HEK293 (cell line): ENCODE measurements at regions not wholly inside any gene's neighbourhood (a gene's known extent, or its start where the extent isn't known, plus 50 kb on each side); places are given as distances from the start of the nearest gene placed in this dataset.

Experiments
- CTCF ChIA-PET: fragments of 350-600 bp; formaldehyde crosslinking; extraction: SDS; loops from one replicate; lab custom pipeline; 2021; ENCODE audit warnings: antibody characterized with exemption; lab: Yijun Ruan, JAX
- POLR2A ChIA-PET: fragments of 300-600 bp; formaldehyde crosslinking; extraction: SDS; loops from one replicate; lab custom pipeline; 2020; ENCODE audit warnings: antibody characterized with exemption, inconsistent platforms; lab: Yijun Ruan, JAX
- H3K27ac ChIP-seq: fragments of 200-500 bp; sonication (Bioruptor generic); 2 replicates; pipeline ENCODE4 v1.5.1; 2014; ENCODE audit warnings: low read depth, low read length, control low read depth, inconsistent platforms; ENCODE audit errors: extremely low read depth
- H3K36me3 ChIP-seq, 2 experiments: fragments of 200-500 bp in 1 of 2; sonication (Bioruptor generic) in 1 of 2; 1 replicate in 1 of 2; 2 replicates in 1 of 2; pipeline ENCODE4 v1.5.1; 2014 to 2017; ENCODE audit warnings: inconsistent platforms in 2 of 2, low read length in 2 of 2; ENCODE audit not compliant: control insufficient read depth in 2 of 2, insufficient read depth in 1 of 2
- H3K4me1 ChIP-seq: fragments of 200-500 bp; sonication (Bioruptor generic); 2 replicates; pipeline ENCODE4 v1.5.1; 2014; ENCODE audit warnings: mild to moderate bottlenecking, low read length, inconsistent platforms; ENCODE audit not compliant: control insufficient read depth, insufficient read depth
- H3K4me3 ChIP-seq: 2 replicates; pipeline ENCODE4 v1.5.1; 2011; ENCODE audit warnings: low read depth, mild to moderate bottlenecking, control low read depth, low read length, moderate library complexity
- H3K9me3 ChIP-seq: fragments of 200-500 bp; sonication (Bioruptor generic); 2 replicates; pipeline ENCODE4 v1.5.1; 2014; ENCODE audit warnings: low read depth, low read length, inconsistent platforms; ENCODE audit not compliant: control insufficient read depth, insufficient read depth
- RBAK ChIP-seq: fragments of 450-650 bp; formaldehyde crosslinking; IDR thresholded peaks from 2 replicates; pipeline ENCODE4 v1.5.1; 2016; ENCODE audit warnings: missing biosample characterization, missing genetic modification characterization
- WT1 ChIP-seq: fragments of 450-650 bp; formaldehyde crosslinking; IDR thresholded peaks from 2 replicates; pipeline ENCODE4 v1.5.1; 2016; ENCODE audit warnings: missing biosample characterization, missing genetic modification characterization
- YY2 ChIP-seq: fragments of 450-650 bp; formaldehyde crosslinking; IDR thresholded peaks from 2 replicates; pipeline ENCODE4 v1.5.1; 2016; ENCODE audit warnings: missing biosample characterization, missing genetic modification characterization
- ZBTB1 ChIP-seq: fragments of 450-650 bp; formaldehyde crosslinking; IDR thresholded peaks from 2 replicates; pipeline ENCODE4 v1.5.1; 2016; ENCODE audit warnings: missing biosample characterization, missing genetic modification characterization
- ZIC2 ChIP-seq: fragments of 450-650 bp; formaldehyde crosslinking; IDR thresholded peaks from 2 replicates; pipeline ENCODE4 v1.5.1; 2016; ENCODE audit warnings: missing biosample characterization, missing genetic modification characterization
- ZNF133 ChIP-seq: fragments of 450-650 bp; formaldehyde crosslinking; IDR thresholded peaks from 2 replicates; pipeline ENCODE4 v1.5.1; 2016; ENCODE audit warnings: missing biosample characterization, missing genetic modification characterization
- ZNF16 ChIP-seq: fragments of 450-650 bp; formaldehyde crosslinking; IDR thresholded peaks from 2 replicates; pipeline ENCODE4 v1.5.1; 2016; ENCODE audit warnings: low read depth, missing biosample characterization, missing genetic modification characterization
- ZNF211 ChIP-seq: fragments of 450-650 bp; formaldehyde crosslinking; IDR thresholded peaks from 2 replicates; pipeline ENCODE4 v1.5.1; 2016; ENCODE audit warnings: low read depth, missing biosample characterization, missing genetic modification characterization
- ZNF335 ChIP-seq: fragments of 450-650 bp; formaldehyde crosslinking; conservative IDR thresholded peaks from 2 replicates; pipeline ENCODE4 v1.5.1; 2016; ENCODE audit warnings: missing biosample characterization, missing genetic modification characterization
- ZNF394 ChIP-seq: fragments of 450-650 bp; formaldehyde crosslinking; IDR thresholded peaks from 2 replicates; pipeline ENCODE4 v1.5.1; 2016; ENCODE audit warnings: missing biosample characterization, missing genetic modification characterization, mild to moderate bottlenecking, moderate library complexity, borderline replicate concordance
- ZNF473 ChIP-seq: fragments of 450-650 bp; formaldehyde crosslinking; IDR thresholded peaks from 2 replicates; pipeline ENCODE4 v1.5.1; 2017; ENCODE audit warnings: missing biosample characterization, missing genetic modification characterization
- ZNF521 ChIP-seq: fragments of 450-650 bp; formaldehyde crosslinking; IDR thresholded peaks from 2 replicates; pipeline ENCODE4 v1.5.1; 2017; ENCODE audit warnings: missing biosample characterization, mild to moderate bottlenecking, missing genetic modification characterization
- ZNF555 ChIP-seq: fragments of 450-650 bp; formaldehyde crosslinking; conservative IDR thresholded peaks from 2 replicates; pipeline ENCODE4 v1.5.1; 2017; ENCODE audit warnings: missing biosample characterization, mild to moderate bottlenecking, missing genetic modification characterization, inconsistent platforms
- ZNF791 ChIP-seq: fragments of 450-650 bp; formaldehyde crosslinking; IDR thresholded peaks from 2 replicates; pipeline ENCODE4 v1.5.1; 2016; ENCODE audit warnings: missing biosample characterization, missing genetic modification characterization
- TF ChIP-seq, protein P1 (sequence below): fragments of 450-650 bp; formaldehyde crosslinking; IDR thresholded peaks from 2 replicates; pipeline ENCODE4 v1.5.1; 2016; ENCODE audit warnings: missing biosample characterization, missing genetic modification characterization
- TF ChIP-seq, protein P2 (sequence below): fragments of 450-650 bp; formaldehyde crosslinking; IDR thresholded peaks from 2 replicates; pipeline ENCODE4 v1.5.1; 2016; ENCODE audit warnings: missing biosample characterization, missing genetic modification characterization
- TF ChIP-seq, protein P3 (sequence below): fragments of 450-650 bp; formaldehyde crosslinking; IDR thresholded peaks from 2 replicates; pipeline ENCODE4 v1.5.1; 2016; ENCODE audit warnings: missing biosample characterization, missing genetic modification characterization
- TF ChIP-seq, protein P4 (sequence below): fragments of 450-650 bp; formaldehyde crosslinking; IDR thresholded peaks from 2 replicates; pipeline ENCODE4 v1.5.1; 2016; ENCODE audit warnings: missing biosample characterization, missing genetic modification characterization
- TF ChIP-seq, protein P5 (sequence below): fragments of 450-650 bp; formaldehyde crosslinking; IDR thresholded peaks from 2 replicates; pipeline ENCODE4 v1.5.1; 2017; ENCODE audit warnings: missing biosample characterization, missing genetic modification characterization
- TF ChIP-seq, protein P6 (sequence below): fragments of 450-650 bp; formaldehyde crosslinking; IDR thresholded peaks from 2 replicates; pipeline ENCODE4 v1.5.1; 2016; ENCODE audit warnings: missing biosample characterization, missing genetic modification characterization
- TF ChIP-seq, protein P7 (sequence below): fragments of 450-650 bp; formaldehyde crosslinking; IDR thresholded peaks from 2 replicates; pipeline ENCODE4 v1.5.1; 2016; ENCODE audit warnings: missing biosample characterization, missing genetic modification characterization
- TF ChIP-seq, protein P8 (sequence below): fragments of 450-650 bp; formaldehyde crosslinking; IDR thresholded peaks from 2 replicates; pipeline ENCODE4 v1.5.1; 2016; ENCODE audit warnings: missing biosample characterization, missing genetic modification characterization

DNA sequence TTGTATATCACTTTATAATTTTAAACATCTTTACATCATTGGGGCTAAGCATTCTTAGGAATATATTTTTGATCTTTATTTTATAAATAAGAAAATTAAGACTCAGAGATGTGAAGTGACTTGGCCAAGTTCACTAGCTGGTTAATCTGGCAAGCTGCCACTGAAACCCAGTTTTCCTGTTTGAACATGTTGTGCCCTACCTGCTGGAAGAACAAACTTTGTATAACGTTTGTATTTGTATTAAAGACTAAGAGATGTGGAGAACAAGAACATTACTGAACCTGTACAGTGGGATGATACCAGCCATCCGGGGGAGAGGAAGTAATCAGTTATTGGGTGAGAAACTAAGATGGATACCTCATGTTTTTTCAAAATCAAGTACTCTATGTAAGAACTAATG is 77.2 kb upstream of the SIPA1L2 start (continued):
- TF ChIP-seq YY2 (tag by site-specific recombination) = no peak
- TF ChIP-seq WT1 = no peak

DNA sequence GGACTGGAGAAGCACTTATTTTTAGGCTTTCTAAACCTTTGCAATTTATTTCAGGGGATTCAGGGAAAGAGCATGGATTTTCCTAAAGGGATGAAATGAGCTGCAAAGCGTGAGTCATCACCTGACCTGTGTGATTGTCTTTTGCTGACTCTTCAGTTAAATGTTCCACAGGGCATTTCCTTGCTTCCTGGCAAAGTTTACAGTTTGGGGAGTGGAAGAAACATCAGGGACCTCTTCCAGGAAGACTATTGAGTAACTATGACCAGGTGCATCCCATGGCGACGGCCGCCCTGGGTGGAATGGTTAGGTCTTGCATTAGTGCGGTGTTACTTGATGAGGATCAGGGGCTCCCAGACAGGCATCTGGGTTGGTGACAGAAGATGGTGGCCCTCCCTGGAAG is 79.5 kb upstream of the SIPA1L2 start:
- ChIA-PET POLR2A (no interaction called here), CTCF (interaction anchor here (0.6 kb wide), 1 partner anchor 73 kb away, joined by 3 read pairs; no protein-coding TSS in a partner anchor)
- no peak overlapping the region for H3K4me3 ChIP-seq
- TF ChIP-seq ZNF16 (tag by site-specific recombination) (no peak), ZNF211 (no peak), ZIC2 (tag by site-specific recombination) (no peak), ZNF473 (no peak), ZNF394 (tag by site-specific recombination) (no peak), ZNF555 (no peak), ZNF791 (tag by site-specific recombination) (no peak), RBAK (no peak), ZNF521 (no peak), ZNF133 (tag by site-specific recombination) (no peak), ZBTB1 (tag by site-specific recombination) (no peak), ZNF335 (tag by site-specific recombination) (no peak)
- TF ChIP-seq, protein P1, sequence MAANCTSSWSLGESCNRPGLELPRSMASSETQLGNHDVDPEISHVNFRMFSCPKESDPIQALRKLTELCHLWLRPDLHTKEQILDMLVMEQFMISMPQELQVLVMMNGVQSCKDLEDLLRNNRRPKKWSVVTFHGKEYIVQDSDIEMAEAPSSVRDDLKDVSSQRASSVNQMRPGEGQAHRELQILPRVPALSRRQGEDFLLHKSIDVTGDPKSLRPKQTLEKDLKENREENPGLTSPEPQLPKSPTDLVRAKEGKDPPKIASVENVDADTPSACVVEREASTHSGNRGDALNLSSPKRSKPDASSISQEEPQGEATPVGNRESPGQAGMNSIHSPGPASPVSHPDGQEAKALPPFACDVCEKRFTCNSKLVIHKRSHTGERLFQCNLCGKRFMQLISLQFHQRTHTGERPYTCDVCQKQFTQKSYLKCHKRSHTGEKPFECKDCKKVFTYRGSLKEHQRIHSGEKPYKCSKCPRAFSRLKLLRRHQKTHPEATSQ (tag by site-specific recombination) = no peak
- TF ChIP-seq, protein P2, sequence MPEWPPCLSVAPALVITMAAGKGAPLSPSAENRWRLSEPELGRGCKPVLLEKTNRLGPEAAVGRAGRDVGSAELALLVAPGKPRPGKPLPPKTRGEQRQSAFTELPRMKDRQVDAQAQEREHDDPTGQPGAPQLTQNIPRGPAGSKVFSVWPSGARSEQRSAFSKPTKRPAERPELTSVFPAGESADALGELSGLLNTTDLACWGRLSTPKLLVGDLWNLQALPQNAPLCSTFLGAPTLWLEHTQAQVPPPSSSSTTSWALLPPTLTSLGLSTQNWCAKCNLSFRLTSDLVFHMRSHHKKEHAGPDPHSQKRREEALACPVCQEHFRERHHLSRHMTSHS = no peak
- TF ChIP-seq, protein P3, sequence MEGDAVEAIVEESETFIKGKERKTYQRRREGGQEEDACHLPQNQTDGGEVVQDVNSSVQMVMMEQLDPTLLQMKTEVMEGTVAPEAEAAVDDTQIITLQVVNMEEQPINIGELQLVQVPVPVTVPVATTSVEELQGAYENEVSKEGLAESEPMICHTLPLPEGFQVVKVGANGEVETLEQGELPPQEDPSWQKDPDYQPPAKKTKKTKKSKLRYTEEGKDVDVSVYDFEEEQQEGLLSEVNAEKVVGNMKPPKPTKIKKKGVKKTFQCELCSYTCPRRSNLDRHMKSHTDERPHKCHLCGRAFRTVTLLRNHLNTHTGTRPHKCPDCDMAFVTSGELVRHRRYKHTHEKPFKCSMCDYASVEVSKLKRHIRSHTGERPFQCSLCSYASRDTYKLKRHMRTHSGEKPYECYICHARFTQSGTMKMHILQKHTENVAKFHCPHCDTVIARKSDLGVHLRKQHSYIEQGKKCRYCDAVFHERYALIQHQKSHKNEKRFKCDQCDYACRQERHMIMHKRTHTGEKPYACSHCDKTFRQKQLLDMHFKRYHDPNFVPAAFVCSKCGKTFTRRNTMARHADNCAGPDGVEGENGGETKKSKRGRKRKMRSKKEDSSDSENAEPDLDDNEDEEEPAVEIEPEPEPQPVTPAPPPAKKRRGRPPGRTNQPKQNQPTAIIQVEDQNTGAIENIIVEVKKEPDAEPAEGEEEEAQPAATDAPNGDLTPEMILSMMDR (tag by site-specific recombination) = no peak
- TF ChIP-seq, protein P4, sequence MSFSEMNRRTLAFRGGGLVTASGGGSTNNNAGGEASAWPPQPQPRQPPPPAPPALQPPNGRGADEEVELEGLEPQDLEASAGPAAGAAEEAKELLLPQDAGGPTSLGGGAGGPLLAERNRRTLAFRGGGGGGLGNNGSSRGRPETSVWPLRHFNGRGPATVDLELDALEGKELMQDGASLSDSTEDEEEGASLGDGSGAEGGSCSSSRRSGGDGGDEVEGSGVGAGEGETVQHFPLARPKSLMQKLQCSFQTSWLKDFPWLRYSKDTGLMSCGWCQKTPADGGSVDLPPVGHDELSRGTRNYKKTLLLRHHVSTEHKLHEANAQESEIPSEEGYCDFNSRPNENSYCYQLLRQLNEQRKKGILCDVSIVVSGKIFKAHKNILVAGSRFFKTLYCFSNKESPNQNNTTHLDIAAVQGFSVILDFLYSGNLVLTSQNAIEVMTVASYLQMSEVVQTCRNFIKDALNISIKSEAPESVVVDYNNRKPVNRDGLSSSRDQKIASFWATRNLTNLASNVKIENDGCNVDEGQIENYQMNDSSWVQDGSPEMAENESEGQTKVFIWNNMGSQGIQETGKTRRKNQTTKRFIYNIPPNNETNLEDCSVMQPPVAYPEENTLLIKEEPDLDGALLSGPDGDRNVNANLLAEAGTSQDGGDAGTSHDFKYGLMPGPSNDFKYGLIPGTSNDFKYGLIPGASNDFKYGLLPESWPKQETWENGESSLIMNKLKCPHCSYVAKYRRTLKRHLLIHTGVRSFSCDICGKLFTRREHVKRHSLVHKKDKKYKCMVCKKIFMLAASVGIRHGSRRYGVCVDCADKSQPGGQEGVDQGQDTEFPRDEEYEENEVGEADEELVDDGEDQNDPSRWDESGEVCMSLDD (tag by site-specific recombination) = no peak
- TF ChIP-seq, protein P5, sequence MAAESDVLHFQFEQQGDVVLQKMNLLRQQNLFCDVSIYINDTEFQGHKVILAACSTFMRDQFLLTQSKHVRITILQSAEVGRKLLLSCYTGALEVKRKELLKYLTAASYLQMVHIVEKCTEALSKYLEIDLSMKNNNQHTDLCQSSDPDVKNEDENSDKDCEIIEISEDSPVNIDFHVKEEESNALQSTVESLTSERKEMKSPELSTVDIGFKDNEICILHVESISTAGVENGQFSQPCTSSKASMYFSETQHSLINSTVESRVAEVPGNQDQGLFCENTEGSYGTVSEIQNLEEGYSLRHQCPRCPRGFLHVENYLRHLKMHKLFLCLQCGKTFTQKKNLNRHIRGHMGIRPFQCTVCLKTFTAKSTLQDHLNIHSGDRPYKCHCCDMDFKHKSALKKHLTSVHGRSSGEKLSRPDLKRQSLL = no peak
- TF ChIP-seq, protein P6, sequence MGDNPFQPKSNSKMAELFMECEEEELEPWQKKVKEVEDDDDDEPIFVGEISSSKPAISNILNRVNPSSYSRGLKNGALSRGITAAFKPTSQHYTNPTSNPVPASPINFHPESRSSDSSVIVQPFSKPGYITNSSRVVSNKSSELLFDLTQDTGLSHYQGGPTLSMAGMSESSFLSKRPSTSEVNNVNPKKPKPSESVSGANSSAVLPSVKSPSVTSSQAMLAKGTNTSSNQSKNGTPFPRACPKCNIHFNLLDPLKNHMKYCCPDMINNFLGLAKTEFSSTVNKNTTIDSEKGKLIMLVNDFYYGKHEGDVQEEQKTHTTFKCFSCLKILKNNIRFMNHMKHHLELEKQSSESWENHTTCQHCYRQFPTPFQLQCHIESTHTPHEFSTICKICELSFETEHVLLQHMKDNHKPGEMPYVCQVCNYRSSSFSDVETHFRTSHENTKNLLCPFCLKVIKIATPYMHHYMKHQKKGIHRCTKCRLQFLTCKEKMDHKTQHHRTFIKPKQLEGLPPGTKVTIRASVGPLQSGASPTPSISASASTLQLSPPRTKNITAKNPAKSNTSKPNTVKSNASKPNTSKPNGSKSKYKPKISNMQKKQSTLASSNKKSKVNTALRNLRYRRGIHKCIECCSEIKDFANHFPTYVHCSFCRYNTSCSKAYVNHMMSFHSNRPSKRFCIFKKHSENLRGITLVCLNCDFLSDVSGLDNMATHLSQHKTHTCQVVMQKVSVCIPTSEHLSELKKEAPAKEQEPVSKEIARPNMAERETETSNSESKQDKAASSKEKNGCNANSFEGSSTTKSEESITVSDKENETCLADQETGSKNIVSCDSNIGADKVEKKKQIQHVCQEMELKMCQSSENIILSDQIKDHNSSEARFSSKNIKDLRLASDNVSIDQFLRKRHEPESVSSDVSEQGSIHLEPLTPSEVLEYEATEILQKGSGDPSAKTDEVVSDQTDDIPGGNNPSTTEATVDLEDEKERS (tag by site-specific recombination) = no peak
- TF ChIP-seq, protein P7, sequence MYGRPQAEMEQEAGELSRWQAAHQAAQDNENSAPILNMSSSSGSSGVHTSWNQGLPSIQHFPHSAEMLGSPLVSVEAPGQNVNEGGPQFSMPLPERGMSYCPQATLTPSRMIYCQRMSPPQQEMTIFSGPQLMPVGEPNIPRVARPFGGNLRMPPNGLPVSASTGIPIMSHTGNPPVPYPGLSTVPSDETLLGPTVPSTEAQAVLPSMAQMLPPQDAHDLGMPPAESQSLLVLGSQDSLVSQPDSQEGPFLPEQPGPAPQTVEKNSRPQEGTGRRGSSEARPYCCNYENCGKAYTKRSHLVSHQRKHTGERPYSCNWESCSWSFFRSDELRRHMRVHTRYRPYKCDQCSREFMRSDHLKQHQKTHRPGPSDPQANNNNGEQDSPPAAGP = no peak
- TF ChIP-seq, protein P8, sequence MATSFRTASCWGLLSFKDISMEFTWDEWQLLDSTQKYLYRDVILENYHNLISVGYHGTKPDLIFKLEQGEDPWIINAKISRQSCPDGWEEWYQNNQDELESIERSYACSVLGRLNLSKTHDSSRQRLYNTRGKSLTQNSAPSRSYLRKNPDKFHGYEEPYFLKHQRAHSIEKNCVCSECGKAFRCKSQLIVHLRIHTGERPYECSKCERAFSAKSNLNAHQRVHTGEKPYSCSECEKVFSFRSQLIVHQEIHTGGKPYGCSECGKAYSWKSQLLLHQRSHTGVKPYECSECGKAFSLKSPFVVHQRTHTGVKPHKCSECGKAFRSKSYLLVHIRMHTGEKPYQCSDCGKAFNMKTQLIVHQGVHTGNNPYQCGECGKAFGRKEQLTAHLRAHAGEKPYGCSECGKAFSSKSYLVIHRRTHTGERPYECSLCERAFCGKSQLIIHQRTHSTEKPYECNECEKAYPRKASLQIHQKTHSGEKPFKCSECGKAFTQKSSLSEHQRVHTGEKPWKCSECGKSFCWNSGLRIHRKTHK = no peak
- H3K9me3 ChIP-seq = no peaks in the 10 kb centered on the region
- H3K27ac ChIP-seq = no peak overlapping the region
- no peaks in the 10 kb centered on the region for H3K36me3 ChIP-seq
- H3K4me1 ChIP-seq = peaks cover under 1% of the 10 kb centered on the region
